Activated CD8-positive, alpha-beta memory T cell treated with anti-CD3 and anti-CD28 coated beads, Interleukin-2, amount 10 ng/mL, durations not matched to agents 7 days and 5 days (primary cell): ENCODE measurements at regions not wholly inside any gene's neighbourhood (a gene's known extent, or its start where the extent isn't known, plus 50 kb on each side); places are given as distances from the start of the nearest gene placed in this dataset.

Source experiments
- ATAC-seq: fragments of 150-1000 bp; cut with Tn5 transposase; one replicate; pipeline ENCODE4 v1.10.0; 2021; ENCODE audit warnings: moderate library complexity
- CTCF ChIA-PET: fragments of 350-600 bp; sonication (Branson Sonifier 250); formaldehyde crosslinking; loops from one replicate; lab custom pipeline; 2021; ENCODE audit warnings: antibody characterized with exemption; lab: Charles Lee
- DNase-seq: peaks from one replicate; pipeline ENCODE4 v3.0.0-alpha.2; 2020
- H3K27ac Mint-ChIP-seq: one replicate; pipeline ENCODE4 v1.8.0; 2021; ENCODE audit warnings: mild to moderate bottlenecking, mixed read lengths
- H3K27me3 Mint-ChIP-seq: one replicate; pipeline ENCODE4 v1.8.0; 2021; ENCODE audit warnings: mixed read lengths
- H3K36me3 Mint-ChIP-seq: one replicate; pipeline ENCODE4 v1.8.0; 2021; ENCODE audit warnings: mild to moderate bottlenecking, mixed read lengths
- H3K4me1 Mint-ChIP-seq: one replicate; pipeline ENCODE4 v1.8.0; 2021; ENCODE audit warnings: mixed read lengths
- H3K4me3 Mint-ChIP-seq: one replicate; pipeline ENCODE4 v1.8.0; 2021; ENCODE audit warnings: mild to moderate bottlenecking, moderate library complexity, mixed read lengths
- H3K9me3 Mint-ChIP-seq: one replicate; pipeline ENCODE4 v1.8.0; 2022; ENCODE audit warnings: low read depth, mixed read lengths

DNA sequence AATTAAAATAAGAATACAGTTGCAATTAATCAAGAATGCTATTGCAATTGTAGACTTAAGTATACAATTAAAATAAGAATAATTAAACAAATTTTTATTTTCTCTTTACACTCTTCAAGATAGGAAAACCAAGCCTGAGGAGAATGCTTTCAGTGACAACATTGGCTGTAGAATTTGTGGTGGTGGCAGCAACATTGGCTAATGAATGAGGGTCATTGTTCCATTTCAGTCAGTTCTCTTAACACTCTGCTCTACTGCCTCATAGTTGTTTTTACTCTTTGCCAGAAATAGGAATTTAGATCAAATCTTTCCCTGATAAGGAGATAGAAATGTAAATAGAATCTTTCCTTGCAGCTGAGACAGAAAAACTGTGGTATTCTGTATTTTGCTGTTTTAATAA, 391.6 kb downstream of the PCDH20 start:
- Mint-ChIP-seq H3K9me3 (peaks cover 10% of the 10 kb centered on the region), H3K36me3 (no peaks in the 10 kb centered on the region), H3K4me1 (no peaks in the 10 kb centered on the region), H3K27ac (no peak overlapping the region), H3K27me3 (no peaks in the 10 kb centered on the region), H3K4me3 (no peak overlapping the region)
- DNase-seq, result no peak
- no peak for ATAC-seq
- CTCF ChIA-PET, result no interaction called here

DNA sequence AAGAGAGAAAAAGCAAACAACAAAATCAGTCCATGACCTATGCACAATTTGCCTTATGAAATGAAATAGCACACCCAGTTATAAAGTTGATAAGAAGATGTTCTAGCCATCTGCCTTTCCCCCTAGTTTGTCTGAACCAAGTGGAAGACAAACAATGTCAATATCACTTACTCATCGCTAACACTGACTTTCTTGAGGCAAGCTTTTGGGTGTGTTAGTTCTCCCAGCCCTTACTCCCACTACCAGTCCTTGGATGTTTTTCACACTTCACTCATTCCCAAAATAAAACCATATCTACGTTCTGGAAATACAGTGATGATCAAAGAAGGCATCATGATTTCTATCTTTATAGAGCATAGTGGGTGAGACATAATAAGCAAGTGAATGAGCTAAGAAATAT, 393.8 kb downstream of the PCDH20 start:
- H3K27me3 Mint-ChIP-seq, result no peaks in the 10 kb centered on the region
- no peaks in the 10 kb centered on the region for H3K4me1 Mint-ChIP-seq
- no peak overlapping the region for H3K4me3 Mint-ChIP-seq
- H3K27ac Mint-ChIP-seq, result no peak overlapping the region
- CTCF ChIA-PET, result no interaction called here
- H3K9me3 Mint-ChIP-seq, result peaks cover 10% of the 10 kb centered on the region
- ATAC-seq, result no peak
- no peaks in the 10 kb centered on the region for H3K36me3 Mint-ChIP-seq
- DNase-seq, result no peak

DNA sequence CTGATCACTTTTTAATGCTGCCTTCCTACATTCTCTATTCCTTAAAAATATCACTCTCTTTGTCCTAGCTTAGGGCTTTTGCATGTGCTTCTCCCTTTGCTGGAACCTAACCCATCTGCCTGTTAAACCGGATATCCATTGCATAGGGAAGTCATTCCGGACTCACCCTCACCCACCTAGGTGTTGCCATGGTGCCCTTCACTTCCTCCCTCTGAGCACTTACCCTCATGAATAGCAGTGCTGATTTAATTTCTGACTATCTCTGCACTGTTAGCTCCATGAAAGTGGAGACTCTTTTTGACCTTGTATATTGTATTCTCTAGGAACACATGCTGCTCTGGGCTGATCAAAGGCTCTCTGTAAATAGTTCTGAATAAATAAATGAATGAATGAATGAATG, 401.9 kb downstream of the PCDH20 start:
- Mint-ChIP-seq H3K4me3 (no peak overlapping the region), H3K4me1 (no peaks in the 10 kb centered on the region), H3K27ac (no peak overlapping the region), H3K9me3 (peaks cover 9% of the 10 kb centered on the region), H3K36me3 (no peaks in the 10 kb centered on the region), H3K27me3 (no peaks in the 10 kb centered on the region)
- no peak for DNase-seq
- ATAC-seq, result no peak
- CTCF ChIA-PET, result no interaction called here

DNA sequence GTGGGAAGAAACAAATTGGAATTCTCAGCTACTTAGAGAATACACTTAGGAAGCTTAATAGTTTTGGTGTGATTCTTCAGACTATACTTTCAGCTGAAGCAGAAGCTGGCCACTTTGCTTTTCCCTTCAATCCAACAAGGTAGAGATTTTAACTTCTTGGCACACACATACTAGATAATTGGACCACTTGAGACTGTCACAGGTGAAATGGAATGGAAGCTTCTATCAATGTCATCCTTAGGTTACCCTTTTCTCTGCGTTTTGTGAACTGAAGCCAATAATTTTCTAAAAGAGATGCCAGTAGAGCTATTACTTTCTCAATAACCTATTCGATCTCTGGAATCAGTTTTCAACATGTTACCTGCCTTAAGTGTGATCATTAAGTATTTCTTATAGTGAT, 405.3 kb downstream of the PCDH20 start:
- Mint-ChIP-seq H3K36me3 (no peaks in the 10 kb centered on the region), H3K27ac (no peak overlapping the region), H3K9me3 (peaks cover 14% of the 10 kb centered on the region), H3K27me3 (no peaks in the 10 kb centered on the region), H3K4me3 (no peak overlapping the region), H3K4me1 (no peaks in the 10 kb centered on the region)
- DNase-seq (no peak), ATAC-seq (no peak)
- CTCF ChIA-PET, result no interaction called here

DNA sequence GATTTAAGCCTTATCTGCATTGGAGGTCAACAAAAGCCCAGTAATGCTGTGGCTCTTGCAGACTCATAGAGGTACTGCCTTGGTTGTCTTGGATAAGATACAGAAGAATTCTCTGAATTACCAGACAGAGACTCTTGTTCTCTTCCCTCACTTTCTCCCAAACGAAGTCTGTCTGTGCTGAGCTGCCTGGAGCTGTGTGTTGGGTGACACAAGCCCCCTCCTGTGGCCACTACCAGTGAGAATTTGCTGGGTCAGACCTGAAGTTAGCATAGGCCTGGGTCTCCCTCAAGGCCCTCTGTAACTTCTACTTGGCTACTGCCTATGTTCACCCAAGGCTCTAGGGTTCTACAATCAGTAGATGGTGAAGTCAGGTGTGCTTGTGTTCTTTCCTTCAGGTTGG, 413.0 kb downstream of the PCDH20 start:
- Mint-ChIP-seq H3K4me3 (no peak overlapping the region), H3K27me3 (no peaks in the 10 kb centered on the region), H3K27ac (no peak overlapping the region), H3K36me3 (no peaks in the 10 kb centered on the region), H3K9me3 (peaks cover 12% of the 10 kb centered on the region), H3K4me1 (no peaks in the 10 kb centered on the region)
- no peak for ATAC-seq
- CTCF ChIA-PET, result no interaction called here
- no peak for DNase-seq

DNA sequence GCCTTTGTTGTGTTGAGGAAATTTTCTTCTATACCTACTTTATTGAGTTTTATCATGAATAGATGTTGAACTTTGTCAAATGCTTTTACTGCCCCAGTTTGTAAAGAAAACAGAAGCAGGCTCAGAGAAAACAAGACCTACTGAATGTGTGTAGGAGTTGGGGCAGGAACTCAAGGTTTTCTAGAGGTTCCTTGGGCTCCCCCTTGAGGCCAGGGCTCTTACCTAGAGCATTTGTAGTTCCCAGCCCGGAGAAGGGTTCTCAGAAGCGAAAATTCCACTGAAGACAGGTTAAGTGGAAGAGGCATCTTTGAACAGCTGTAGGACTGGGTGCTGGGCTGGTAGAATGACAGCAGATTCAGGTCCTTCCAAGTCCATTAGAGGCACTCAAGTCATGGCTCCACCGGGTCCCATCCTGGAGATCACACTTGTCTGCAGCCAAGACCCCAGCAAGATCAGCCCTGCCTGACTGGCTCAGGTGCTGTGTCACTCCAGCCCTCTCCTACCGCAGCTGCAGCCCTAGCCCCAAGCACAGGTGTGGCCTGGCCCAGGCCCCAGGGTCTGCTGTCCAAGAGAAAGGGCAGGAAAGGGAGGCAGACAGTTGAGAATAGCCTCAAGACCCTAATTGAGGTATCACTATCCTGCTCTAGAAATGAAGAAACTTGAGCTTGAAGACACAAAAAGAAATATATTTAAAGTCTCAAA, 425.5 kb downstream of the PCDH20 start:
- Mint-ChIP-seq H3K9me3 (no peaks in the 10 kb centered on the region), H3K27me3 (no peaks in the 10 kb centered on the region), H3K4me3 (no peak overlapping the region), H3K4me1 (no peaks in the 10 kb centered on the region), H3K36me3 (no peaks in the 10 kb centered on the region), H3K27ac (no peak overlapping the region)
- no peak for ATAC-seq
- CTCF ChIA-PET, result no interaction called here
- no peak for DNase-seq

DNA sequence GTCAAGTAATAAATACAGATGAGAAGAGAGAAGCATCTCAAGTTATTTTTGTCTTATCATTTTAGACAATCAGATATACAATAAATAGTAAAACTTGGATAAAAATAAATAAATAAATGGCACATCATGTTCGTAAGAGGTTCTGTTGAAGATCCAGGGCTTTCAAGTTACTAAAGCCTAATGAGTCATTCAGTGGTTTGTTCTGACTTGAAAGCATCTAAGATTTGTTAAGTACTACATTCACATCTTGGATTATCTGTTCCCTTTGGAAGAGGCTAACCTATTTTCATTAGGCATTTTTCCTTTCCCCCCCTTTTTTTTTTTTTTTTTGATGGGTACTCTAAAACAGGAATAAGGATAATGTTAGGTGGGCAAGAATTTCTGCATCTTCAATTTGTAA, 429.3 kb downstream of the PCDH20 start:
- Mint-ChIP-seq H3K27ac (no peak overlapping the region), H3K9me3 (no peaks in the 10 kb centered on the region), H3K27me3 (no peaks in the 10 kb centered on the region), H3K4me1 (no peaks in the 10 kb centered on the region), H3K36me3 (no peaks in the 10 kb centered on the region), H3K4me3 (no peak overlapping the region)
- CTCF ChIA-PET, result no interaction called here
- ATAC-seq (no peak), DNase-seq (no peak)

DNA sequence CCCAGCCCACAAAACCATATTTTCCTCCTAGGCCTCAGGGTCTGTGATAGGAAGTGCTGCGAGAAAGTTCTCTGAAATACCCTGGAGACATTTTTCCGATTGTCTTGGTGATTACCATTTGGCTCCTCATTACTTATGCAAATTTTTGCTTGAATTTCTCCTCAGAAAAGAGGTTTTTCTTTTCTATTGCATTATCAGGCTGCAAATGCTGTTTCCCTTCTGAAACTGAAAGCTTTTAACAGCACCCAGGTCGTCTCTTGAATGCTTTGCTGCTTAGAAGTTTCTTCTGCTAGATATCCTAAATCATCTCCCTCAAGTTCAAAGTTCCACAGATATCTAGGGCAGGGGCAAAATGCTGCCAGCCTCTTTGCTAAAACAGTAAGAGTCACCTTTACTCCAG, 434.2 kb downstream of the PCDH20 start:
- Mint-ChIP-seq H3K27me3 (no peaks in the 10 kb centered on the region), H3K4me3 (no peak overlapping the region), H3K4me1 (no peaks in the 10 kb centered on the region), H3K27ac (no peak overlapping the region), H3K36me3 (no peaks in the 10 kb centered on the region), H3K9me3 (peaks cover 3% of the 10 kb centered on the region)
- no peak for DNase-seq
- ATAC-seq, result no peak
- CTCF ChIA-PET, result no interaction called here

DNA sequence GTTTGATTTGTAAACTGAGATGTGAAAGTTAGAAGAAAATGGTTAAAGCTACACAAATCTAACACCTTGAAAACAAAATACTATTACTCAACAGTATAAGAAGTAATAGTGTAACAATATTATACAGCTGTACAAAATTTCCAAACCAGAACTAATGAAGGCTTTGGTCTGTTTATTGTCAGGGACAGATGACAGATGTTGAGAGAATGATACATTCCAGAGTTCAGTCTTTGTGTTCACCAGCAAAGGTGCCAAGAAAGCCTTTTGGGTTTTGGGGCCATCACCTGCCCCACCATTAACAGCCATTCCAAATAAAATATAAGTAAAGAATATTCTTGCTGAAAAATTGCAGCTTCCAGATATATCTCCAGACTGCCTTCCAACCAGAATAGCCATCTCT, 439.3 kb downstream of the PCDH20 start:
- H3K4me3 Mint-ChIP-seq, result no peak overlapping the region
- peaks cover 6% of the 10 kb centered on the region for H3K9me3 Mint-ChIP-seq
- CTCF ChIA-PET, result no interaction called here
- DNase-seq, result no peak
- no peaks in the 10 kb centered on the region for H3K36me3 Mint-ChIP-seq
- no peaks in the 10 kb centered on the region for H3K4me1 Mint-ChIP-seq
- ATAC-seq, result no peak
- no peak overlapping the region for H3K27ac Mint-ChIP-seq
- no peaks in the 10 kb centered on the region for H3K27me3 Mint-ChIP-seq

DNA sequence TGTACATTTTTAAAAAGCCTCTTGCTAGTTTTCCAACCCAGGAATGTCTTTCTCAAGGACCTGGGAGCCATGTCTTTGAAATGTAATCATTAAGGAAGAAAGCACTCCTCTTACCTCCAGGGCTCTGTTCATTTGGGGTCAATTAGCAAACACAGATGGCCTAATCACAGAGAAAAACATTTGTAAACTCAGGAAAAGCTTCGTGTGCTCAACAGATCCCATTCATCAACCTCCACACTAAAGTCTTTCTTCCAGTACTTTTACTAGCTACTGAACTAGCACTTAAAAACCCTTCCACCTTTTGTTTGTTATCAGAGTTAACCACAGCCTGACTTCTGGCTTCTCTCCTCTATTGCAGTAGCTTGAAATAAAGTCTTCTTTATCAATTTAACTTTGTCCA, 441.4 kb downstream of the PCDH20 start:
- Mint-ChIP-seq H3K27ac (no peak overlapping the region), H3K36me3 (no peaks in the 10 kb centered on the region), H3K9me3 (peaks cover 6% of the 10 kb centered on the region), H3K27me3 (no peaks in the 10 kb centered on the region), H3K4me3 (no peak overlapping the region), H3K4me1 (no peaks in the 10 kb centered on the region)
- DNase-seq (no peak), ATAC-seq (no peak)
- CTCF ChIA-PET, result no interaction called here

DNA sequence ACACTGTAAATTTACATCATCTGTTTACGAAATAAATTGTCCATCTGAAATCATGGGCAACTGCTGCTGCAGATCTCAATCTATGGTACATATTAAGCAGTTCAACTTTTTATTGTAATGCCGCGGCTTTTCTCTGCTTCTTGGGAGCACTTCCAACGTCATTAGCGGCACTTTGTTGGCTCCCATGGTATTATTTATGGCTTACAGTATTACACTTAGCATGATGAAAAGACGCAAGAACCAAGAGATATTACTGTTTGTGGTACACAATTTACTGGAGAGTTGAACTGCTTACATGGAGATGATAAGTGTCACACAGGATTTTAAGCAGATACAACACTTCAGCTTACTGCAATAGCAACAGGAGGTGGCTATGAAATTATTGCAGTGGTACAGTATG, 442.1 kb downstream of the PCDH20 start:
- no peak for ATAC-seq
- no peaks in the 10 kb centered on the region for H3K4me1 Mint-ChIP-seq
- CTCF ChIA-PET, result no interaction called here

DNA sequence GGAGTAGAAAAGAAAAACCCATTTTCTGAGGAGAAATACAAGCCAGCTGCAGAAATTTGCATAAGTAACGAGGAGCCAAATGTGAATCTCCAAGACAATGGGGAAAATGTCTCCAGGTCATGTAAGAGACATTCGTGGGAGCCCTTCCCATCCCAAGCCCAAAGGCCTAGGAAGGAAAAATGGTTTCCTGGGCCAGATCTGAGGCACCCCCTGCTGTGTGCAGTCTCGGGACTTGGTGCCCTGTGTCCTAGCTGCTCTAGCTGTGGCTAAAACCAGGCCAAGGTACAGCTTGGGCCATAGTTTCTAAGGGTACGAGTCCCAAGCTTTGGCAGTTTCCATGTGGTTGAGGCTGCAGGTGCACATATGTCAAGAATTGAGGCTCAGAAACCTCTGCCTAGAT, 444.9 kb downstream of the PCDH20 start:
- CTCF ChIA-PET, result no interaction called here
- Mint-ChIP-seq H3K27ac (no peak overlapping the region), H3K4me3 (no peak overlapping the region), H3K27me3 (no peaks in the 10 kb centered on the region), H3K36me3 (no peaks in the 10 kb centered on the region), H3K4me1 (no peaks in the 10 kb centered on the region), H3K9me3 (peaks cover 2% of the 10 kb centered on the region)
- DNase-seq (no peak), ATAC-seq (no peak)

More for the DNA sequence above, 442.1 kb downstream of the PCDH20 start:
- H3K27ac Mint-ChIP-seq, result no peak overlapping the region
- DNase-seq, result no peak
- no peaks in the 10 kb centered on the region for H3K36me3 Mint-ChIP-seq
- no peaks in the 10 kb centered on the region for H3K27me3 Mint-ChIP-seq
- no peak overlapping the region for H3K4me3 Mint-ChIP-seq
- H3K9me3 Mint-ChIP-seq, result peaks cover 6% of the 10 kb centered on the region

DNA sequence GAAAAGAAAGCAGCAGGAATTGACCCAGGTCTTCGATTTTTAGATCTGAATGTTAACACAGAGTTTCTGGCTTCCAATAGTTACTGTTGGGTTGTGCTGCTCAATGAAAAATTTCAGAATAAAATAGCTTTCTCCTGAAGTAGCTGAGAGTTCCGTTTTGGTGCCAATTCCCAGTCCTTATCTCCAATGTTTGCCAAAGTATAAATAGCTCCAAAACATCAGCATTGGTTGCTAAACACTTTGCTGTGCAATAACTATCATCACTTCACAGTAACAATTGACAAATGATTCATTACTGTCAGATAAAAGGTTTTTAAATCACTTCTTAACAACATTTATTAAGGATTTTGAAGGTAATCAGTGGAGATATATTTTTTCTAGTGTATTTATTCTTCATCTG, 446.0 kb downstream of the PCDH20 start:
- Mint-ChIP-seq H3K27me3 (no peaks in the 10 kb centered on the region), H3K36me3 (no peaks in the 10 kb centered on the region), H3K4me1 (no peaks in the 10 kb centered on the region), H3K4me3 (no peak overlapping the region), H3K27ac (no peak overlapping the region), H3K9me3 (peaks cover 2% of the 10 kb centered on the region)
- CTCF ChIA-PET, result no interaction called here
- DNase-seq, result no peak
- ATAC-seq, result no peak

DNA sequence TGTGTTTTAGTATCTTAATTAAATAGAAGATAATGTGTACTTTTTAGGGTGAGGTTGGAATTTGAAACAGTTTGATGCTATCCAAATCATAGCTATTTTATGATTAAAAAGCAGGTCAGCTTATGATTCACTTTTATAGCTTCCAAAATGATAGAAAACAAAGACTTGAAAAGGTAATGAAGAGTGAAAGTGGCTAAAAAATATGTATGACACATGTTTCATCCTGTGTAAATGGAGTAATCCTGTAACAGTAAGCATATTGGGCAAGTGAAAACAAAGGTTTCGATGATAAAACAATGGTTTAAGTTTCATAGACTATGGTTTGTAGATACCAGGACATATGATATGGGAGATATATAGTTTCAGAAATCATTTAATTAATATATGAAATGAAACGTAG, 456.2 kb downstream of the PCDH20 start:
- H3K27me3 Mint-ChIP-seq, result no peaks in the 10 kb centered on the region
- CTCF ChIA-PET, result no interaction called here
- no peaks in the 10 kb centered on the region for H3K4me1 Mint-ChIP-seq
- no peak overlapping the region for H3K27ac Mint-ChIP-seq
- DNase-seq (no peak), ATAC-seq (no peak)
- peaks cover 4% of the 10 kb centered on the region for H3K9me3 Mint-ChIP-seq
- H3K36me3 Mint-ChIP-seq, result no peaks in the 10 kb centered on the region
- H3K4me3 Mint-ChIP-seq, result no peak overlapping the region

DNA sequence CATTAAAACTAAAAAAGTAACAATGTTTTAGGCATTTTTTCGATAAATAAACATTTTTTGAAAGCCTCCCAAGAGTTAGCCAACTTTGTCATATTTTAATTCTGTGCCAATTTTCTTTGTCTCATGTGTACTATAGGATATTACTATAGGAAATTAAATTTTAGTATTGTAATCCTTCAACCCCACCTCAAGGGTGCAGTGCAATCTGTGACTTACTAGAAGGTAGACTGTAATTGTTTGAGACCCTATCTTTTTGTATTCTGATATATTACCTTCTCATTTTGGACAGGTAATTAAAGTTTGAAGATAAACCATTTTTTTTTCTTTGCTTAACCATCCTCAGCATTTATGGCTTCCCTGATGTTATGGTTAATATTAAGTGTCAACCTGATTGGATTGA, 457.8 kb downstream of the PCDH20 start:
- peaks cover 3% of the 10 kb centered on the region for H3K9me3 Mint-ChIP-seq
- CTCF ChIA-PET, result no interaction called here
- DNase-seq (no peak), ATAC-seq (no peak)
- H3K36me3 Mint-ChIP-seq, result no peaks in the 10 kb centered on the region
- no peak overlapping the region for H3K27ac Mint-ChIP-seq
- H3K4me1 Mint-ChIP-seq, result no peaks in the 10 kb centered on the region
- no peak overlapping the region for H3K4me3 Mint-ChIP-seq
- H3K27me3 Mint-ChIP-seq, result no peaks in the 10 kb centered on the region
